PC-9 (cell line): ENCODE measurements at regions not wholly inside any gene's neighbourhood (a gene's known extent, or its start where the extent isn't known, plus 50 kb on each side); places are given as distances from the start of the nearest gene placed in this dataset.
"Not testable (repeated sequence)": the region's sequence is repeated elsewhere in the genome, so short reads cannot be mapped to it uniquely, and the experiment has no call there.

ENCODE experiments used
- CTCF ChIP-seq: fragments of 200-600 bp; sonication (generic); conservative IDR thresholded peaks from 2 replicates; pipeline ENCODE4 v1.6.1; 2017; ENCODE audit warnings: mixed run types, antibody characterized with exemption, mild to moderate bottlenecking, moderate library complexity
- EZH2 ChIP-seq: fragments of 200-600 bp; sonication (generic); IDR thresholded peaks from 2 replicates; pipeline ENCODE4 v1.8.0; 2017; ENCODE audit warnings: antibody characterized with exemption, low read depth

GRCh38 chr9:97089361-97089760 is 50.4 kb upstream of the CTSV start:
- not testable (repeated sequence) for TF ChIP-seq CTCF, EZH2
